HepG2 (cell line): ENCODE measurements at regions not wholly inside any gene's neighbourhood (a gene's known extent, or its start where the extent isn't known, plus 50 kb on each side); places are given as distances from the start of the nearest gene placed in this dataset.

ENCODE experiments used
- ATF3 ChIP-seq: sonication (generic); formaldehyde crosslinking; IDR thresholded peaks from 2 replicates; pipeline ENCODE4 v1.4.0; 2020; ENCODE audit warnings: missing genetic modification reagents
- JUNB ChIP-seq: sonication (generic); formaldehyde crosslinking; IDR thresholded peaks from 2 replicates; pipeline ENCODE4 v1.8.0; 2022; ENCODE audit warnings: missing genetic modification reagents, mild to moderate bottlenecking, borderline replicate concordance
- KDM4B ChIP-seq: sonication (generic); formaldehyde crosslinking; IDR thresholded peaks from 2 replicates; pipeline ENCODE4 v1.4.0; 2020; ENCODE audit warnings: missing genetic modification reagents
- TF ChIP-seq, protein P1 (sequence below): IDR thresholded peaks from 2 replicates; pipeline ENCODE4 v1.6.1; 2016; ENCODE audit warnings: mild to moderate bottlenecking, missing biosample characterization, missing genetic modification reagents

- TF ChIP-seq KDM4B (CRISPR knock-in tag) (no peak), JUNB (no peak), ATF3 (no peak)
- TF ChIP-seq, protein P1, sequence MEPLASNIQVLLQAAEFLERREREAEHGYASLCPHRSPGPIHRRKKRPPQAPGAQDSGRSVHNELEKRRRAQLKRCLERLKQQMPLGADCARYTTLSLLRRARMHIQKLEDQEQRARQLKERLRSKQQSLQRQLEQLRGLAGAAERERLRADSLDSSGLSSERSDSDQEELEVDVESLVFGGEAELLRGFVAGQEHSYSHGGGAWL (CRISPR knock-in tag), result no peak
Measured at GRCh38 chr9:78618735-78619134, 321.8 kb downstream of the PSAT1 start.
